GM19463 (cell line): ENCODE measurements at regions not wholly inside any gene's neighbourhood (a gene's known extent, or its start where the extent isn't known, plus 50 kb on each side); places are given as distances from the start of the nearest gene placed in this dataset.
"Not testable (repeated sequence)": the region's sequence is repeated elsewhere in the genome, so short reads cannot be mapped to it uniquely, and the experiment has no call there.

Experiments used
- ATAC-seq: cut with Tn5 transposase; IDR thresholded peaks from one replicate; pipeline ENCODE4 v1.9.1; 2021; ENCODE audit warnings: mild to moderate bottlenecking, moderate library complexity; ENCODE audit not compliant: unreplicated experiment

DNA sequence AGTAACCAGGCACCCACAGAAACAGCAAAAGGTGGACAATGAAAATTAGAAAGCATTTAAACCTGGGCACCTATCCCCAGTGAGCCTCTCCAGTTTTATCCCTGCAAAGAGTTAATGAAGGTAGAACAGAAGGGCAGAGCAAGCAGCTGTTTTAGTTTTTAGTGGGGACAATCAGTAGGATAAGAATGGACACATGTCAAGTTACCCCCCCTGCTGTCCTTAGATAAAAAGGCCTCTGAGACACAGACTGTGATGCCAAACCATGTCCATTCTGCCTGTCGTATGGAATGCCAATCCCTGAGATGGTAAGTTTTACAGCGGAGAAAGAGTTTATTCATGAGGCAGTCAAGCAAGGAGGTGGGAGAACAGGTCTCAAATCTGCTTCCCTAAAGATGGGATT, 162.6 kb upstream of the AGR3 start:
- no peak for ATAC-seq

DNA sequence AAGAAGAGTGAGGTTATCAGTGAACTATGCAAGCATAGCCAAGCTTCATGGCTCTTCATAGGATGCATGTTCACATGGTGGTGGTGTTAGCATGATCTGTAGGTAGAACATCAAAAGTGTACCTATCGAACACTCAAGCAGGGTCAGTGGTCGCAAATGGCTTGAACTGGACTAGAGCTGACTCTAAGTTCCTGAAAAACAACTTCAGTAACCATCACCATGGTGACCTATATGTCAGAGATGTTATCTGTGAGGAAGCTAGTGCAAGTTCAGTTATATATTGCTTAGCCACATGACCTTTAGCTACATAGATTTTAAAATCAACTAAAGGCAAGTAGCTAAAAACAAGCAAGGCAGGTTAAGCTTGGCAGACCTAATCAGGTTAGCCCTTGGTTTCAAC, 163.1 kb upstream of the AGR3 start:
- no peak for ATAC-seq

DNA sequence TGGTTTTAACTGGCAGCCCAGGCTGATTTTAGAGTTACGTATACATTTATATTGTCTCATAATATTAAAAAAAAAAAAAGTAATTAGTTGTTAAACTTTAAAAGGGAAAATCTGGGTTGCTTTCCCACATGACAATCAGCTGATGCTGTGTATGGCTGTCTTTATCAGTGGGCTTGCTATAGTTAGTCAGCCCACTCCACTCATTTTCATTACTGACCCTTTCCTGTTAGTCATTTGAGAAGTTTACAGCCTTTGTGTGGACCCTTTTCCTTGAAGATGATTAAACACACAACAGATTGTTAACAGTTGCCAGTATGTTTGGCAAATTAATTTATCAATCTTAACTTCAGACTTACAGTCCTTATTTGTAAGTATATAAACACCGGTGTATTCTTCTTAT, 164.5 kb upstream of the AGR3 start:
- no peak for ATAC-seq

DNA sequence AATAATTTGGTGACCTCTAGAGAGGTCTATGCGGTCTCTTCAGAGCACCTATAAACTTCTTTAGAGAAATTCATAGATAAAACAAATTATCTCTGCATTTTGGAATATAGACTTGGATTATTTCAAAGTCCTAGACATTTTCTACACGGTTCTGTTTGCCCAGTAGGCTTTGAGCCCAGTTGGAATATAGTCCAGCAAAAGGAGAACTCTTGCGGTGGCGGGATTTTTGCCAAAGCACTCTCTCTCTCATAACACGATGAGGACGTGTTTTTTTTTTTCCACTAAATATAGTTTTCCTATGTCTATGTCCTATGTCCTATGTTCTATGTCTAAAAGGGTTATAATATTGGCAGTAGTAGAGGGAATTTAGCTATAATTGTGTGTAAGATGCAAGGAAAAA, 164.9 kb upstream of the AGR3 start:
- no peak for ATAC-seq

GRCh38 chr7:17053164-17053563, 171.4 kb upstream of the AGR3 start:
- not testable (repeated sequence) for ATAC-seq

- ATAC-seq = no peak
Measured at GRCh38 chr7:17054206-17054605, 172.4 kb upstream of the AGR3 start.

DNA sequence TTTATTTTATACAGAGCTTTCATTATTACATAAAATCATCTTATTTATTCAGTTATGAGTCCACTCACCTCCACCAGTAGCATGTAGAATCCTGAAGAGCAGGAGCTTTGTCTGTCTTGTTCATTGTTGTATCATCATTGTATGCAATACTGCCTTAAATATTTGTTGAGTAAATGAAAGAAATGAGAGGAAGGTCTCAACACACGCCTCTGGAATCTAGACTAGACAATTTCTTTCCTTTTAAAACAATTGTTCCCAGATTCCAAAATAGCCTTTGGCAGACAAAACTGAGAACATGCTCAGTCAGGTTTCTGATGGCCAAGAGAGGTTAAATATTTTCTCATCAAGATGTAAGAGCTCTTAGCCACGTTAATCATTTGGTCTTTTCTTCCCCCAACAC, 173.1 kb upstream of the AGR3 start:
- no peak for ATAC-seq

GRCh38 chr7:17055596-17055995, 173.8 kb upstream of the AGR3 start:
- no peak for ATAC-seq

DNA sequence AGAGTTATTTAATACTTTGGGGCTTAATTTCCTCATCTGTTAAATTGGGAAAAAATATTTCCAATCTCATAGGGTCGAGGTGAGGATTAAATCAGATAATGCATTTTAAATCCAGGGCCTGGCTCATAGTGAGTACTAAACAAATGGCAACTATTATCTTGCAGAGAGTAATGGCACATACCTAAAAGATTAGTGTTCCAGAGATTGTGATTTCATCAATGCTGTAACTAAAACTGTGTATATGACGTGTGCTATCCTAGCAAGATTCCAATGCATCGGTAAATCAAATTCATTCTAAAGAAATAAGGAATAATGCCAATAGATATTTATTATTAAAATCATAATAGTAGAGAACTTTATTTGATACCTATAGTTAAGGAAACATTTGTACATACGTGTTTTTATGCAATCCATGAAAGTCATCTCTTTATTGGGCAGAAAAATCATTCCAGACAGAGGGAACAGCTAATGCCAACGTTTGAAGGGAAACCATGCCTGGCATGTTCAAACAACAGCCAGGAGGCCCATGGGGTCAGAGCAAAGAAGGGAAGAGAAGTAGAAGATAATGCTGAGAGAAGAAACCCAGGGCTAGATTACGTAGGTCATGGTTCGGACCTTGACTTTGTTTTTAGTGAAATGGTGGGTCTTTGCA, 174.8 kb upstream of the AGR3 start:
- no peak for ATAC-seq

GRCh38 chr7:17057143-17057509, 175.3 kb upstream of the AGR3 start:
- ATAC-seq = no peak

- no peak for ATAC-seq
Measured at GRCh38 chr7:17058568-17058967, 176.8 kb upstream of the AGR3 start.

GRCh38 chr7:17060051-17060450, 178.3 kb upstream of the AGR3 start:
- ATAC-seq = no peak

- ATAC-seq = no peak
Measured at GRCh38 chr7:17061443-17061842, 179.7 kb upstream of the AGR3 start.

- ATAC-seq = peak; percentile 53
Measured at GRCh38 chr7:17062151-17063044, 180.6 kb upstream of the AGR3 start.

GRCh38 chr7:17063045-17063383, 181.2 kb upstream of the AGR3 start:
- peak; percentile 21 for ATAC-seq

DNA sequence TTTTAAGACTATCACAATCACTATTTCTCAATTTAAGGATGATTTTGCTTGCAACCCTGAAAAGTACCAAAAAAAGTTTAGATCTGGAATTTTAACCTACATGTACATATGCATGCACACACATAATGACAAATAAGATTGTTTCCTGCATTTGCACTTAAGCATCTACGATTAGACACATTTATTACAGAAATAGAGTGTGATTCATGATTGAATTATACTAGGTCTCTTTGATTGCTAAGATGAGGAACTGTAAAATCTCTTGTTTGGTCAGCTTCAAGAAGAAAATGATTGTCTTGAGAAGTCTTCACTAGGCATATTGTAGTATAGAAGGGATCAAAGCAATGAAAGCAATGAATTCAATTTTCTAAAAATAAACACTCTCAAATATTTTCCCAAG, 185.9 kb upstream of the AGR3 start:
- no peak for ATAC-seq

DNA sequence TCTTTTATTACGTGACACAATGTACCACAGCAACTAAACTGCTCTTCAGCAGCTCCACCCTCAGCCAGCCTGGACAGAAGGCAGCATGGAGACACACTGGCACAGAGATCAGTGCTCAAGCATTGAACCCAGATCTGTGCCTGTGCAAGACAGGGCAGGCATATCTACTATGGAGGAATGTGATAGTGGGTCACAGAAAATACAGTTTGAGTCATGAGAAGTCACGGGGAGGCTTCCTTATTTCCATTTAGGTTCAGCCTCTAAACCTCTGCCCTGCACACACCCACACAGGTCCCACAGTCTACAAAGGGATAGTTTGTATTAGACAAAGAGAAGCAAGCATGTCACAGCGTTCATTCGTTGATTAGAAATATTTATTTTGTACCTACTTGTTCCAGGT, 187.4 kb upstream of the AGR3 start:
- no peak for ATAC-seq

DNA sequence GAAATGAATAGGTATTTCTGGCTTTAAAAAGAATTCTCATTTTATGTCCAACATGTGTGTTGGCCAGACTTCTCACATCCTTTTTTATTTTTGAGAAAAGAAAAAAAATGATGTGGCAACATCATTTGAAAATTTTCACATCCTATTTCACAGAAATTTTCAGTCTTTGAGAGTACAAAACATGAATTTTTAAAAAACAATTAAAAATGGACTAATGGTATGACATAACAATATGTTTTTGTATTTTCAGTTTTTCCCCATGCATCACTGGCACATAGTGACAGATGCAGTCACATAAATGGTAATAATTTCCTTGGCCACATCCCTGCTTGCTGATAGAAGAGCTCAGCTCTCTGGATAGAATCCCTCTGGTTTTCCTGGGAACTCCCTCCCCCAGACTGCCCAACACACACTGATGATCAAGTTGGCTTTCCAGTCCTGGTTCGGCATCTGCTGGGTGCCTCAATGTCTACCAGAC, 188.5 kb upstream of the AGR3 start:
- peak; percentile 31 for ATAC-seq

DNA sequence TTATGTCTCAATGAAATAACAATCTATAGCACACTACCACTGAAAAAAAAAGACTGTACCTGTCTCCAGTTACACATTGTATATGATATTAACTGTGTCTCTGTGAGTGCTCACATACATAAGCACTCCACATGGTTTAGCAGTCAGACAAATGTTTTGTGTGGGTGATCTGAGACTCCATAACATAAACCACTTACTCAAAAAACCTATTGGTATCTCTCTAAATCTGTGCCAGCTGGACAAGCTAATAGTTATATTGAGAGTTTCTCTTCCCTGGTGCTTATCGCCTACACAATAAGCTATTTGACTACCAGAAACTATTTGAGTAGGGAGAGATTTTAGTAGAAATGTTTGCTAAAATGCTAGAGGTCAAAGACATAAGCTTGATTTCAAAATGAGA, 190.1 kb upstream of the AGR3 start:
- peak; percentile 80 for ATAC-seq

DNA sequence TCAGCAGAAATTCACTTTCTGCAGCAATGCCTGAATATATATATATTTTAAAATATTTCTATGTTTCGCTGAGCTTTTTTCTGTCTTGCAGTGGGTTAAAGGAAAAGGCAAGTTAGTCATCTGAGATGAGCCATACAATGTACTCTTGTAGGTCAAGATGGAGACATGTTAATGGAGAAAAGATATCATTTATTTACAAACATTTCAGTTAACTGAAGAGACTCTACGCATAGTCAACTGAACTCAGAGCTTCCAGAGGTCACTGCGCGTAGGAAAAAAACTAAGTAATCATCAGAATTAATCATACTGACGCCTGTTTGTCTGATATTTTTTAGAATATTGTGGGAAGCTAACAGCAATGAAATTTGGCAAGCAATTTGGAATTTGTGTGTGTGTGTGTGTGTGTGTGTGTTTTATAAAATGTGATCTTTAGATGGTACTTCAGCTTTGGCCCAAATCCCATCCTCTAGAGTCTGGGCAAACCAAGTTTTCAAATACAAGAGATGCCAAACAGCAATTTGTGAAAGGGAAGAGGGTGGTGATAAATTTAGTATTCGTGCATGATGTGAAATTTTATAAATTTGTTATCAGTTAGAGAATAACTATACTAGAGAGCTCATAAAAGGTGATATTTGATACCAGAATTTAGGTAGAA, 193.9 kb upstream of the AGR3 start:
- ATAC-seq = no peak

DNA sequence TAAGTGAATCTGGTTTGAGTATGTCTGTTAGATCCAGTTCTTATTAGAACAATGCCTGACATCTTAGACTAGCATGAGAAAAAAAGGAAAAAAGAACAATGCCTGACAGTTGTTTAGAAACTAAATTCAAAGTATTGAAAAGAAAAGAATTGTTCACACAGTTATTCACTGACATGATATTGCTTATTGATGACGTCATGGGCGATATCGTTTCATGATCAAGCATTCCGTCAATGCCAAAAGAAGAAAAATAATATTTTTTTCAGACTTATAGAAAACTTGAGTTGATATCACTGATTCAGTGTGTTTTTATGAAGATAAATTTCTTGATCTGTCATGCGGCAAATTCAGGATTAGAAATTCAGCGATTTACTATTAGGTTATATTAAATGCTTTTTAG, 196.5 kb upstream of the AGR3 start:
- ATAC-seq = no peak
